ENCODE measurements at regions not wholly inside any gene's neighbourhood (a gene's known extent, or its start where the extent isn't known, plus 50 kb on each side); places are given as distances from the start of the nearest gene placed in this dataset.
"Not testable (repeated sequence)": the region's sequence is repeated elsewhere in the genome, so short reads cannot be mapped to it uniquely, and the experiment has no call there.

- no peak overlapping the region for H3K4me3 ChIP-seq (ENCODE audit: low read length)
- H3K27me3 ChIP-seq (ENCODE audit: insufficient read depth, low read length, poor library complexity, severe bottlenecking) = no peaks in the 10 kb centered on the region
- ChIA-PET POLR2A (interaction anchor here (0.7 kb wide), 1 partner anchor 10 kb away, joined by 5 read pairs; no protein-coding TSS in a partner anchor), CTCF (no interaction called here)
- no peak overlapping the region for H3K27ac ChIP-seq (ENCODE audit: low read depth, low read length)
- no peak overlapping the region for H3K27ac Mint-ChIP-seq
- H3K27me3 Mint-ChIP-seq = peaks cover 2 to 4% of the 10 kb centered on the region in 2 donors
- no peaks in the 10 kb centered on the region for H3K9me3 ChIP-seq (ENCODE audit: low read length)
- H3K9me3 Mint-ChIP-seq = no peaks in the 10 kb centered on the region
- peaks cover 14 to 19% (median 17%) of the 10 kb centered on the region in 3 donors for H3K4me1 Mint-ChIP-seq
- no peaks in the 10 kb centered on the region for H3K4me1 ChIP-seq (ENCODE audit: insufficient read depth, low read length)
- H3K4me3 Mint-ChIP-seq = peak overlapping the region in 1 of 7 donors; percentile 49
- H3K36me3 ChIP-seq (ENCODE audit: insufficient read depth, low read length) = no peaks in the 10 kb centered on the region
- DNase-seq = no peak
- no peaks in the 10 kb centered on the region for H3K36me3 Mint-ChIP-seq
Measured at GRCh38 chr6:163708466-163708865, 293.9 kb downstream of the QKI start.

- Histone ChIP-seq H3K27ac (ENCODE audit: low read depth, low read length) (no peak overlapping the region), H3K27me3 (ENCODE audit: insufficient read depth, low read length, poor library complexity, severe bottlenecking) (no peaks in the 10 kb centered on the region), H3K4me1 (ENCODE audit: insufficient read depth, low read length) (no peaks in the 10 kb centered on the region), H3K9me3 (ENCODE audit: low read length) (no peaks in the 10 kb centered on the region), H3K36me3 (ENCODE audit: insufficient read depth, low read length) (no peaks in the 10 kb centered on the region), H3K4me3 (ENCODE audit: low read length) (no peak overlapping the region)
- Mint-ChIP-seq H3K4me1 (peaks cover 14 to 18% (median 17%) of the 10 kb centered on the region in 3 donors), H3K36me3 (no peaks in the 10 kb centered on the region), H3K27me3 (peaks cover 2 to 4% of the 10 kb centered on the region in 2 donors), H3K4me3 (peak overlapping the region in 1 of 7 donors; percentile 19), H3K27ac (peak overlapping the region in 1 of 8 donors; percentile 18), H3K9me3 (no peaks in the 10 kb centered on the region)
- POLR2A ChIA-PET = no interaction called here
- DNase-seq = no peak
- CTCF ChIA-PET = no interaction called here
Measured at GRCh38 chr6:163707387-163708355, 293.2 kb downstream of the QKI start.

GRCh38 chr6:163706500-163707087 is 292.1 kb downstream of the QKI start:
- DNase-seq = no peak
- Mint-ChIP-seq H3K4me1 (peaks cover 9 to 14% (median 10%) of the 10 kb centered on the region in 3 donors), H3K27ac (no peak overlapping the region), H3K27me3 (peaks cover 1 to 7% of the 10 kb centered on the region in 2 donors), H3K4me3 (no peak overlapping the region), H3K9me3 (no peaks in the 10 kb centered on the region), H3K36me3 (no peaks in the 10 kb centered on the region)
- Histone ChIP-seq H3K4me1 (ENCODE audit: insufficient read depth, low read length) (no peaks in the 10 kb centered on the region), H3K4me3 (ENCODE audit: low read length) (no peak overlapping the region), H3K27ac (ENCODE audit: low read depth, low read length) (no peak overlapping the region), H3K9me3 (ENCODE audit: low read length) (no peaks in the 10 kb centered on the region), H3K27me3 (ENCODE audit: insufficient read depth, low read length, poor library complexity, severe bottlenecking) (no peaks in the 10 kb centered on the region), H3K36me3 (ENCODE audit: insufficient read depth, low read length) (no peaks in the 10 kb centered on the region)
- CTCF ChIA-PET = no interaction called here
- POLR2A ChIA-PET = no interaction called here

- DNase-seq = no peak
- H3K4me3 ChIP-seq (ENCODE audit: low read length) = no peak overlapping the region
- ChIA-PET POLR2A (no interaction called here), CTCF (no interaction called here)
- Mint-ChIP-seq H3K27ac (peak overlapping the region in 1 of 8 donors; percentile 30), H3K4me1 (peaks cover 4 to 10% (median 10%) of the 10 kb centered on the region in 3 donors), H3K27me3 (peaks cover 1 to 7% of the 10 kb centered on the region in 2 donors), H3K4me3 (no peak overlapping the region), H3K9me3 (no peaks in the 10 kb centered on the region), H3K36me3 (no peaks in the 10 kb centered on the region)
- no peaks in the 10 kb centered on the region for H3K27me3 ChIP-seq (ENCODE audit: insufficient read depth, low read length, poor library complexity, severe bottlenecking)
- H3K36me3 ChIP-seq (ENCODE audit: insufficient read depth, low read length) = no peaks in the 10 kb centered on the region
- no peak overlapping the region for H3K27ac ChIP-seq (ENCODE audit: low read depth, low read length)
- no peaks in the 10 kb centered on the region for H3K9me3 ChIP-seq (ENCODE audit: low read length)
- H3K4me1 ChIP-seq (ENCODE audit: insufficient read depth, low read length) = no peaks in the 10 kb centered on the region
Measured at GRCh38 chr6:163705923-163706322, 291.4 kb downstream of the QKI start.

- DNase-seq = no peak
- Histone ChIP-seq H3K4me1 (ENCODE audit: insufficient read depth, low read length) (no peaks in the 10 kb centered on the region), H3K4me3 (ENCODE audit: low read length) (no peak overlapping the region), H3K27ac (ENCODE audit: low read depth, low read length) (no peak overlapping the region), H3K27me3 (ENCODE audit: insufficient read depth, low read length, poor library complexity, severe bottlenecking) (no peaks in the 10 kb centered on the region), H3K36me3 (ENCODE audit: insufficient read depth, low read length) (no peaks in the 10 kb centered on the region), H3K9me3 (ENCODE audit: low read length) (no peaks in the 10 kb centered on the region)
- peaks cover 4 to 9% (median 6%) of the 10 kb centered on the region in 3 donors for H3K4me1 Mint-ChIP-seq
- no peaks in the 10 kb centered on the region for H3K9me3 Mint-ChIP-seq
- ChIA-PET CTCF (no interaction called here), POLR2A (no interaction called here)
- no peak overlapping the region for H3K4me3 Mint-ChIP-seq
- H3K36me3 Mint-ChIP-seq = no peaks in the 10 kb centered on the region
- no peak overlapping the region for H3K27ac Mint-ChIP-seq
- H3K27me3 Mint-ChIP-seq = peaks cover 5 to 19% of the 10 kb centered on the region in 2 donors
Measured at GRCh38 chr6:163702736-163703135, 288.2 kb downstream of the QKI start.

- H3K4me3 ChIP-seq (ENCODE audit: low read length) = no peak overlapping the region
- CTCF ChIA-PET = no interaction called here
- no peaks in the 10 kb centered on the region for H3K36me3 Mint-ChIP-seq
- no peaks in the 10 kb centered on the region for H3K9me3 ChIP-seq (ENCODE audit: low read length)
- peak overlapping the region in 2 of 8 donors; percentile 7 to 23 for H3K27ac Mint-ChIP-seq
- no peak overlapping the region for H3K27ac ChIP-seq (ENCODE audit: low read depth, low read length)
- no peaks in the 10 kb centered on the region for H3K4me1 Mint-ChIP-seq
- H3K36me3 ChIP-seq (ENCODE audit: insufficient read depth, low read length) = no peaks in the 10 kb centered on the region
- no peaks in the 10 kb centered on the region for H3K4me1 ChIP-seq (ENCODE audit: insufficient read depth, low read length)
- no peaks in the 10 kb centered on the region for H3K9me3 Mint-ChIP-seq
- H3K27me3 ChIP-seq (ENCODE audit: insufficient read depth, low read length, poor library complexity, severe bottlenecking) = no peaks in the 10 kb centered on the region
- peaks cover 5 to 21% of the 10 kb centered on the region in 2 donors for H3K27me3 Mint-ChIP-seq
- POLR2A ChIA-PET = no interaction called here
- no peak overlapping the region for H3K4me3 Mint-ChIP-seq
- DNase-seq = no peak
Measured at GRCh38 chr6:163701762-163702161, 287.2 kb downstream of the QKI start.

- Histone ChIP-seq H3K27me3 (ENCODE audit: insufficient read depth, low read length, poor library complexity, severe bottlenecking) (no peaks in the 10 kb centered on the region), H3K4me3 (ENCODE audit: low read length) (no peak overlapping the region), H3K36me3 (ENCODE audit: insufficient read depth, low read length) (no peaks in the 10 kb centered on the region), H3K4me1 (ENCODE audit: insufficient read depth, low read length) (no peaks in the 10 kb centered on the region), H3K27ac (ENCODE audit: low read depth, low read length) (no peak overlapping the region), H3K9me3 (ENCODE audit: low read length) (no peaks in the 10 kb centered on the region)
- POLR2A ChIA-PET = interaction anchor here (0.5 kb wide), 1 partner anchor 11 kb away, joined by 5 read pairs; no protein-coding TSS in a partner anchor
- no peak overlapping the region for H3K27ac Mint-ChIP-seq
- H3K4me1 Mint-ChIP-seq = no peaks in the 10 kb centered on the region
- no peaks in the 10 kb centered on the region for H3K9me3 Mint-ChIP-seq
- CTCF ChIA-PET = no interaction called here
- no peaks in the 10 kb centered on the region for H3K36me3 Mint-ChIP-seq
- DNase-seq = no peak
- peaks cover 11 to 42% of the 10 kb centered on the region in 2 donors for H3K27me3 Mint-ChIP-seq
- no peak overlapping the region for H3K4me3 Mint-ChIP-seq
Measured at GRCh38 chr6:163698086-163698485, 283.6 kb downstream of the QKI start.

- not testable (repeated sequence) for H3K27ac Mint-ChIP-seq; H3K9me3 ChIP-seq (ENCODE audit: low read length)
Measured at GRCh38 chr6:163696311-163696710, 281.8 kb downstream of the QKI start.

More at GRCh38 chr6:163696311-163696710, 281.8 kb downstream of the QKI start:
- H3K4me1 ChIP-seq (ENCODE audit: insufficient read depth, low read length); H3K27ac ChIP-seq (ENCODE audit: low read depth, low read length); H3K36me3 Mint-ChIP-seq; DNase-seq; H3K36me3 ChIP-seq (ENCODE audit: insufficient read depth, low read length); H3K4me3 ChIP-seq (ENCODE audit: low read length); H3K4me3 Mint-ChIP-seq; H3K9me3 Mint-ChIP-seq; POLR2A ChIA-PET; CTCF ChIA-PET; H3K4me1 Mint-ChIP-seq; H3K27me3 ChIP-seq (ENCODE audit: insufficient read depth, low read length, poor library complexity, severe bottlenecking): not testable (repeated sequence)
- peaks cover 10 to 39% of the 10 kb centered on the region in 2 donors for H3K27me3 Mint-ChIP-seq
